H1 (cell line): ENCODE measurements at regions not wholly inside any gene's neighbourhood (a gene's known extent, or its start where the extent isn't known, plus 50 kb on each side); places are given as distances from the start of the nearest gene placed in this dataset.

Source experiments
- CTCF ChIA-PET: fragments of 300-600 bp; sonication (Branson Sonifier 250); formaldehyde crosslinking; loops from one replicate; lab custom pipeline; 2021; ENCODE audit not compliant: partially characterized antibody; lab: Charles Lee
- POLR2A ChIA-PET: fragments of 300-600 bp; sonication (Branson Sonifier 250); formaldehyde crosslinking; loops from one replicate; lab custom pipeline; 2021; ENCODE audit warnings: inconsistent platforms; ENCODE audit not compliant: partially characterized antibody; lab: Charles Lee
- DNase-seq, 2 experiments: peaks; one replicate each; pipeline versions ENCODE4 v3.0.0 to v3.0.0-alpha.2; 2010 to 2022; ENCODE audit warnings: low spot score in 2 of 2, low read depth in 1 of 2, mixed read lengths in 1 of 2
- FAIRE-seq: peaks from 2 replicates; lab custom pipeline; 2011; peaks lifted over from hg19 to GRCh38; lab: Jason Lieb, UNC
- H2AFZ ChIP-seq: 2 replicates; pipeline ENCODE4 v1.8.1; 2012; ENCODE audit warnings: low read length, inconsistent platforms
- H2AK5ac ChIP-seq: 2 replicates; pipeline ENCODE4 v1.6.1; 2013; ENCODE audit warnings: low read depth, low read length
- H2BK120ac ChIP-seq: replicated peaks from 2 replicates; pipeline ENCODE3; 2013; ENCODE audit warnings: low read depth, low read length, inconsistent platforms
- H2BK12ac ChIP-seq: 2 replicates; pipeline ENCODE4 v1.6.1; 2013; ENCODE audit warnings: low read depth, low read length
- H2BK15ac ChIP-seq: 2 replicates; pipeline ENCODE4 v1.6.1; 2013; ENCODE audit warnings: low read length
- H2BK20ac ChIP-seq: 2 replicates; pipeline ENCODE4 v1.6.1; 2013; ENCODE audit warnings: low read length
- H2BK5ac ChIP-seq: 2 replicates; pipeline ENCODE4 v1.6.1; 2013; ENCODE audit warnings: low read depth, low read length
- H3K14ac ChIP-seq: 2 replicates; pipeline ENCODE4 v1.6.1; 2013; ENCODE audit warnings: inconsistent platforms; ENCODE audit not compliant: insufficient read length
- H3K18ac ChIP-seq: 2 replicates; pipeline ENCODE4 v1.6.1; 2013; ENCODE audit warnings: low read length; ENCODE audit errors: extremely low read depth
- H3K23ac ChIP-seq: 2 replicates; pipeline ENCODE4 v1.6.1; 2013; ENCODE audit warnings: inconsistent platforms; ENCODE audit not compliant: insufficient read length
- H3K23me2 ChIP-seq: 2 replicates; pipeline ENCODE4 v1.6.1; 2013; ENCODE audit warnings: low read depth, low read length
- H3K27ac ChIP-seq: 2 replicates; pipeline ENCODE4 v1.6.1; 2011; ENCODE audit warnings: low read depth, low read length, inconsistent platforms
- H3K27me3 ChIP-seq, 4 experiments: replicated peaks in 1 of 4; 1 replicate in 1 of 4; 2 replicates in 3 of 4; pipeline versions ENCODE4 v1.6.1 to v1.8.1; 2011 to 2013; ENCODE audit warnings: low read length in 3 of 4, mild to moderate bottlenecking in 3 of 4, inconsistent platforms in 2 of 4, mixed read lengths in 2 of 4, moderate library complexity in 1 of 4; ENCODE audit not compliant: control insufficient read depth in 3 of 4, insufficient read depth in 3 of 4; ENCODE audit errors: extremely low read depth in 1 of 4
- H3K36me3 ChIP-seq, 4 experiments: 2 replicates each; pipeline versions ENCODE4 v1.6.1 to v1.8.1; 2011 to 2013; ENCODE audit warnings: mild to moderate bottlenecking in 4 of 4, low read length in 3 of 4, moderate library complexity in 2 of 4, control low read depth in 1 of 4, inconsistent platforms in 1 of 4; ENCODE audit not compliant: insufficient read depth in 4 of 4, control insufficient read depth in 2 of 4
- H3K4ac ChIP-seq: replicated peaks from 2 replicates; pipeline ENCODE3; 2013; ENCODE audit warnings: low read length, low read depth, mixed read lengths, inconsistent platforms; ENCODE audit not compliant: insufficient read length
- H3K4me1 ChIP-seq, 4 experiments: replicated peaks in 1 of 4; 1 replicate in 1 of 4; 2 replicates in 3 of 4; pipeline versions ENCODE4 v1.6.1 to v1.8.1; 2011 to 2013; ENCODE audit warnings: low read length in 3 of 4, inconsistent platforms in 2 of 4, mixed read lengths in 1 of 4; ENCODE audit not compliant: insufficient read depth in 4 of 4, control insufficient read depth in 3 of 4
- H3K4me2 ChIP-seq, 2 experiments: 2 replicates each; pipeline versions ENCODE4 v1.6.1 to v1.8.1; 2011 to 2013; ENCODE audit warnings: low read depth in 2 of 2, low read length in 2 of 2, control low read depth in 1 of 2, inconsistent platforms in 1 of 2, mild to moderate bottlenecking in 1 of 2; ENCODE audit not compliant: insufficient read depth in 1 of 2
- H3K4me3 ChIP-seq, 4 experiments: fragments of 200-600, 300-600 bp in 1 of 4; sonication (generic), shearing (Covaris generic), sonication (Bioruptor Twin) in 1 of 4; 2 replicates each; pipeline versions ENCODE4 v1.5.1 to v1.8.1; 2011 to 2016; ENCODE audit warnings: low read length in 4 of 4, low read depth in 3 of 4, control low read depth in 2 of 4, inconsistent platforms in 2 of 4, mild to moderate bottlenecking in 2 of 4, mixed read lengths in 1 of 4, moderate library complexity in 1 of 4; ENCODE audit not compliant: insufficient read depth in 2 of 4; ENCODE audit errors: extremely low read depth in 1 of 4
- H3K56ac ChIP-seq: replicated peaks from 2 replicates; pipeline ENCODE3; 2013; ENCODE audit warnings: low read depth, mild to moderate bottlenecking, mixed read lengths, low read length, inconsistent platforms; ENCODE audit not compliant: insufficient read length
- H3K79me1 ChIP-seq: 2 replicates; pipeline ENCODE4 v1.6.1; 2013; ENCODE audit warnings: low read depth, low read length, control low read depth
- H3K79me2 ChIP-seq, 2 experiments: 2 replicates each; pipeline versions ENCODE4 v1.6.1 to v1.8.1; 2012 to 2013; ENCODE audit warnings: low read length in 2 of 2, mild to moderate bottlenecking in 2 of 2, inconsistent platforms in 1 of 2; ENCODE audit not compliant: insufficient read depth in 2 of 2, control insufficient read depth in 1 of 2
- H3K9ac ChIP-seq, 4 experiments: replicated peaks in 1 of 4; 1 replicate in 1 of 4; 2 replicates in 3 of 4; pipeline versions ENCODE4 v1.6.1 to v1.8.1; 2011 to 2013; ENCODE audit warnings: low read depth in 3 of 4, low read length in 3 of 4, control low read depth in 2 of 4, mild to moderate bottlenecking in 2 of 4, moderate library complexity in 2 of 4, inconsistent platforms in 1 of 4; ENCODE audit errors: extremely low read depth in 1 of 4
- H3K9me3 ChIP-seq, 2 experiments: 2 replicates each; pipeline versions ENCODE4 v1.6.1 to v1.8.1; 2012 to 2013; ENCODE audit warnings: mild to moderate bottlenecking in 2 of 2, moderate library complexity in 2 of 2, control low read depth in 1 of 2, inconsistent platforms in 1 of 2, low read depth in 1 of 2, low read length in 1 of 2, mixed read lengths in 1 of 2; ENCODE audit not compliant: insufficient read depth in 2 of 2
- H4K20me1 ChIP-seq, 2 experiments: replicated peaks in 1 of 2; 2 replicates each; pipeline versions ENCODE3 to v1.8.1; 2011 to 2013; ENCODE audit warnings: inconsistent platforms in 2 of 2, low read length in 2 of 2, mild to moderate bottlenecking in 1 of 2; ENCODE audit not compliant: insufficient read depth in 2 of 2, control insufficient read depth in 1 of 2
- H4K5ac ChIP-seq: 2 replicates; pipeline ENCODE4 v1.6.1; 2013; ENCODE audit warnings: low read length, low read depth, mixed read lengths, inconsistent platforms; ENCODE audit not compliant: insufficient read length
- H4K8ac ChIP-seq: 2 replicates; pipeline ENCODE4 v1.8.0; 2013; ENCODE audit warnings: mild to moderate bottlenecking, moderate library complexity, low read length, inconsistent platforms; ENCODE audit not compliant: insufficient read depth; ENCODE audit errors: extremely low read depth
- H4K91ac ChIP-seq: replicated peaks from 2 replicates; pipeline ENCODE3; 2013; ENCODE audit warnings: low read length, mixed read lengths, inconsistent platforms; ENCODE audit not compliant: insufficient read length
- PHF8 ChIP-seq: fragments of 200-600 bp; sonication (generic); conservative IDR thresholded peaks from 2 replicates; pipeline ENCODE4 v1.7.1; 2012; ENCODE audit warnings: low read depth, mild to moderate bottlenecking, inconsistent platforms, low read length, moderate library complexity
- WGBS, 2 experiments: shearing (Covaris generic) in 1 of 2; methylation state at CpG; one replicate each; pipeline versions ENCODE4 v1.1.6 to v1.1.7; 2013 to 2015; ENCODE audit warnings: low lambda C conversion rate in 2 of 2, mixed read lengths in 2 of 2, inconsistent platforms in 1 of 2, low coverage in 1 of 2, missing lambda C conversion rate in 1 of 2; ENCODE audit not compliant: insufficient replicate concordance in 2 of 2, insufficient coverage in 1 of 2, insufficient read length in 1 of 2; ENCODE audit errors: extremely low coverage in 1 of 2, missing lambda C conversion rate in 1 of 2; 5-methylcytosine and 5-hydroxymethylcytosine counted together
- TF ChIP-seq, protein P1 (sequence below): IDR thresholded peaks from 2 replicates; pipeline ENCODE4 v1.6.1; 2011; ENCODE audit warnings: low read depth, mild to moderate bottlenecking, low read length; ENCODE audit not compliant: insufficient read depth

DNA sequence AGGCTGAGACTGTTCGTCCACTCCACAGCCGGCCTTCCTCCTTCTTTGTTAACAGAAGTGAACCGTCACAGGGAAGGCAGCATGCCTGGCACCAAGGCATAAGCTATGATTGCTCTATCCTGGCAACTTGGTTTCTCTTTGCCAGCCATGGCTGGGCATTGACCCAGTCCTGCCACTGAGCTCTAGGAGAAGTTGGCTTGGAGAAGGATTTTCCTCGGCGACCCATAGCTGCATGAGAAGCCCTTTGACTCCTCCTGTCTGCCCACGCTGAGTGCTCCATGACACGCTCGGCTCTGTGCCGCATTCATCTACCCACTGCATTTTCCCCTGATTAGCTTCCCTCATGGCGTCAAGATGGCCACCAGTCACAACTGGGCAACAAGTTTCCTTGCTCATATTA lies 111.8 kb upstream of the EXOC2 start:
- FAIRE-seq (no peak), DNase-seq (no peak)
- Histone ChIP-seq H2BK20ac (no peak overlapping the region), H2BK5ac (no peak overlapping the region), H3K27ac (no peak overlapping the region), H3K4me3 (no peak overlapping the region), H3K79me1 (no peaks in the 10 kb centered on the region), H2AK5ac (no peak overlapping the region), H3K4ac (no peak overlapping the region), H3K79me2 (no peaks in the 10 kb centered on the region), H2BK12ac (no peak overlapping the region), H4K8ac (no peak overlapping the region), H3K9ac (no peak overlapping the region), H2BK120ac (no peak overlapping the region), H3K23ac (no peak overlapping the region), H4K5ac (no peak overlapping the region), H3K4me1 (peaks cover 0 to 3% (median 1%) of the 10 kb centered on the region in 4 experiments; a peak in 1 of 7 replicates), H3K9me3 (no peaks in the 10 kb centered on the region; a peak in 1 of 4 replicates), H4K91ac (no peak overlapping the region), H3K27me3 (no peaks in the 10 kb centered on the region; a peak in 1 of 7 replicates), H3K18ac (no peak overlapping the region), H3K56ac (no peak overlapping the region), H3K36me3 (no peaks in the 10 kb centered on the region), H2AFZ (no peak overlapping the region), H3K4me2 (no peak overlapping the region), H2BK15ac (no peak overlapping the region), H3K23me2 (no peaks in the 10 kb centered on the region), H4K20me1 (no peaks in the 10 kb centered on the region), H3K14ac (no peak overlapping the region)
- 81% methylated on average over 10 of the region's 10 CpGs; no CpG with 5 or more reads in 1 of the 2 experiments for WGBS, 2 experiments
- ChIA-PET CTCF (interaction anchor here (0.6 to 1.3 kb wide), 2 partner anchors 10 to 13 kb away, joined by 3 to 5 read pairs; no protein-coding TSS in a partner anchor), POLR2A (no interaction called here)
- TF ChIP-seq, protein P1, sequence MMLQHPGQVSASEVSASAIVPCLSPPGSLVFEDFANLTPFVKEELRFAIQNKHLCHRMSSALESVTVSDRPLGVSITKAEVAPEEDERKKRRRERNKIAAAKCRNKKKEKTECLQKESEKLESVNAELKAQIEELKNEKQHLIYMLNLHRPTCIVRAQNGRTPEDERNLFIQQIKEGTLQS, result no peak
- no peak for TF ChIP-seq PHF8
